Activated CD4-positive, alpha-beta memory T cell treated with anti-CD3 and anti-CD28 coated beads for 36 hours (primary cell): ENCODE measurements at regions not wholly inside any gene's neighbourhood (a gene's known extent, or its start where the extent isn't known, plus 50 kb on each side); places are given as distances from the start of the nearest gene placed in this dataset.
"Not testable (repeated sequence)": the region's sequence is repeated elsewhere in the genome, so short reads cannot be mapped to it uniquely, and the experiment has no call there.

Experiments
- CTCF ChIA-PET: fragments of 350-600 bp; sonication (Branson Sonifier 250); formaldehyde crosslinking; loops from one replicate; lab custom pipeline; 2021; ENCODE audit warnings: antibody characterized with exemption, inconsistent platforms; lab: Charles Lee
- POLR2A ChIA-PET: fragments of 350-600 bp; sonication (Branson Sonifier 250); formaldehyde crosslinking; loops from one replicate; lab custom pipeline; 2021; ENCODE audit warnings: antibody characterized with exemption; lab: Charles Lee
- DNase-seq: peaks from one replicate; pipeline ENCODE4 v3.0.0-alpha.2; 2020
- H3K27ac Mint-ChIP-seq: one replicate; pipeline ENCODE4 v1.8.0; 2021; ENCODE audit warnings: mixed read lengths
- H3K27me3 Mint-ChIP-seq: one replicate; pipeline ENCODE4 v1.8.0; 2021; ENCODE audit warnings: mixed read lengths
- H3K36me3 Mint-ChIP-seq: one replicate; pipeline ENCODE4 v1.8.0; 2021; ENCODE audit warnings: mixed read lengths
- H3K4me1 Mint-ChIP-seq: one replicate; pipeline ENCODE4 v1.8.0; 2021; ENCODE audit warnings: low read depth, mixed read lengths
- H3K4me3 Mint-ChIP-seq: one replicate; pipeline ENCODE4 v1.8.0; 2021; ENCODE audit warnings: mild to moderate bottlenecking, mixed read lengths
- H3K9me3 Mint-ChIP-seq: one replicate; pipeline ENCODE4 v1.8.0; 2021; ENCODE audit warnings: mixed read lengths
- intact Hi-C: fragments of 100-400 bp; cut with micrococcal nuclease; formaldehyde crosslinking; loops from one replicate; pipeline ENCODE4 v1.15.1; 2023

GRCh38 chr2:67760995-67761394, 301.8 kb downstream of the C1D start:
- Mint-ChIP-seq H3K4me1 (no peaks in the 10 kb centered on the region), H3K27me3 (peaks cover 8% of the 10 kb centered on the region), H3K36me3 (no peaks in the 10 kb centered on the region), H3K4me3 (no peak overlapping the region), H3K9me3 (no peaks in the 10 kb centered on the region), H3K27ac (no peak overlapping the region)
- intact Hi-C loops: no loop called here
- ChIA-PET CTCF (no interaction called here), POLR2A (no interaction called here)
- DNase-seq: no peak

GRCh38 chr2:67771380-67771779, 291.4 kb downstream of the C1D start:
- intact Hi-C loops: no loop called here
- CTCF ChIA-PET: no interaction called here
- no peaks in the 10 kb centered on the region for H3K4me1 Mint-ChIP-seq

GRCh38 chr2:67772216-67773170, 290.3 kb downstream of the C1D start:
- H3K36me3 Mint-ChIP-seq: no peaks in the 10 kb centered on the region
- POLR2A ChIA-PET: no interaction called here
- CTCF ChIA-PET: no interaction called here
- peaks cover 3% of the 10 kb centered on the region for H3K27me3 Mint-ChIP-seq
- intact Hi-C loops: no loop called here
- H3K4me3 Mint-ChIP-seq: no peak overlapping the region
- H3K9me3 Mint-ChIP-seq: no peaks in the 10 kb centered on the region
- no peak for DNase-seq
- H3K4me1 Mint-ChIP-seq: no peaks in the 10 kb centered on the region
- H3K27ac Mint-ChIP-seq: no peak overlapping the region

More at GRCh38 chr2:67771380-67771779, 291.4 kb downstream of the C1D start:
- POLR2A ChIA-PET: no interaction called here
- no peak for DNase-seq
- no peak overlapping the region for H3K4me3 Mint-ChIP-seq
- no peaks in the 10 kb centered on the region for H3K36me3 Mint-ChIP-seq
- no peaks in the 10 kb centered on the region for H3K9me3 Mint-ChIP-seq
- H3K27me3 Mint-ChIP-seq: peaks cover 3% of the 10 kb centered on the region
- H3K27ac Mint-ChIP-seq: no peak overlapping the region

- no peak for DNase-seq
- no peaks in the 10 kb centered on the region for H3K9me3 Mint-ChIP-seq
- peaks cover 3% of the 10 kb centered on the region for H3K27me3 Mint-ChIP-seq
- no peaks in the 10 kb centered on the region for H3K36me3 Mint-ChIP-seq
- ChIA-PET CTCF (no interaction called here), POLR2A (no interaction called here)
- H3K27ac Mint-ChIP-seq: no peak overlapping the region
- H3K4me3 Mint-ChIP-seq: no peak overlapping the region
- intact Hi-C loops: no loop called here
- no peaks in the 10 kb centered on the region for H3K4me1 Mint-ChIP-seq
These were observed 289.0 kb downstream of the C1D start for GRCh38 chr2:67773851-67774250.

GRCh38 chr2:67776276-67776675, 286.5 kb downstream of the C1D start:
- POLR2A ChIA-PET: no interaction called here

GRCh38 chr2:67777010-67777409, 285.8 kb downstream of the C1D start:
- ChIA-PET POLR2A (no interaction called here), CTCF (no interaction called here)
- Mint-ChIP-seq H3K4me1 (no peaks in the 10 kb centered on the region), H3K4me3 (no peak overlapping the region), H3K9me3 (no peaks in the 10 kb centered on the region), H3K36me3 (no peaks in the 10 kb centered on the region), H3K27ac (no peak overlapping the region), H3K27me3 (peaks cover 3% of the 10 kb centered on the region)
- no peak for DNase-seq
- intact Hi-C loops: no loop called here

More at GRCh38 chr2:67776276-67776675, 286.5 kb downstream of the C1D start:
- H3K4me1 Mint-ChIP-seq: no peaks in the 10 kb centered on the region
- no peaks in the 10 kb centered on the region for H3K36me3 Mint-ChIP-seq
- no peak for DNase-seq
- H3K9me3 Mint-ChIP-seq: no peaks in the 10 kb centered on the region
- CTCF ChIA-PET: no interaction called here
- intact Hi-C loops: no loop called here
- H3K27ac Mint-ChIP-seq: no peak overlapping the region
- no peak overlapping the region for H3K4me3 Mint-ChIP-seq
- H3K27me3 Mint-ChIP-seq: peaks cover 3% of the 10 kb centered on the region

- H3K27me3 Mint-ChIP-seq: no peaks in the 10 kb centered on the region
- H3K9me3 Mint-ChIP-seq: no peaks in the 10 kb centered on the region
- no peak for DNase-seq
- H3K27ac Mint-ChIP-seq: no peak overlapping the region
- no peaks in the 10 kb centered on the region for H3K36me3 Mint-ChIP-seq
- intact Hi-C loops: no loop called here
- H3K4me3 Mint-ChIP-seq: no peak overlapping the region
- ChIA-PET CTCF (no interaction called here), POLR2A (no interaction called here)
- H3K4me1 Mint-ChIP-seq: no peaks in the 10 kb centered on the region
These were observed 284.9 kb downstream of the C1D start for GRCh38 chr2:67777836-67778429.

- not testable (repeated sequence) for H3K4me3 Mint-ChIP-seq
These were observed 282.0 kb downstream of the C1D start for GRCh38 chr2:67780841-67781240.

GRCh38 chr2:67782443-67782842, 280.4 kb downstream of the C1D start:
- no peak for DNase-seq
- Mint-ChIP-seq H3K9me3 (no peaks in the 10 kb centered on the region), H3K4me1 (no peaks in the 10 kb centered on the region), H3K4me3 (no peak overlapping the region), H3K27me3 (no peaks in the 10 kb centered on the region), H3K27ac (no peak overlapping the region), H3K36me3 (no peaks in the 10 kb centered on the region)
- CTCF ChIA-PET: no interaction called here
- intact Hi-C loops: no loop called here
- POLR2A ChIA-PET: no interaction called here

More at GRCh38 chr2:67780841-67781240, 282.0 kb downstream of the C1D start:
- H3K27ac Mint-ChIP-seq, DNase-seq, CTCF ChIA-PET, H3K36me3 Mint-ChIP-seq, H3K9me3 Mint-ChIP-seq, intact Hi-C loops, POLR2A ChIA-PET, H3K4me1 Mint-ChIP-seq, H3K27me3 Mint-ChIP-seq: not testable (repeated sequence)

GRCh38 chr2:67783026-67783425, 279.8 kb downstream of the C1D start:
- H3K9me3 Mint-ChIP-seq: no peaks in the 10 kb centered on the region
- intact Hi-C loops: no loop called here
- no peak overlapping the region for H3K27ac Mint-ChIP-seq
- POLR2A ChIA-PET: no interaction called here
- CTCF ChIA-PET: no interaction called here
- H3K27me3 Mint-ChIP-seq: no peaks in the 10 kb centered on the region
- H3K36me3 Mint-ChIP-seq: no peaks in the 10 kb centered on the region
- H3K4me3 Mint-ChIP-seq: no peak overlapping the region
- no peaks in the 10 kb centered on the region for H3K4me1 Mint-ChIP-seq
- DNase-seq: no peak

GRCh38 chr2:67790622-67791021, 272.2 kb downstream of the C1D start:
- no peak overlapping the region for H3K4me3 Mint-ChIP-seq
- intact Hi-C loops: no loop called here
- H3K36me3 Mint-ChIP-seq: no peaks in the 10 kb centered on the region
- H3K27me3 Mint-ChIP-seq: no peaks in the 10 kb centered on the region
- H3K9me3 Mint-ChIP-seq: no peaks in the 10 kb centered on the region
- ChIA-PET POLR2A (no interaction called here), CTCF (no interaction called here)
- H3K27ac Mint-ChIP-seq: no peak overlapping the region
- no peaks in the 10 kb centered on the region for H3K4me1 Mint-ChIP-seq
- no peak for DNase-seq

GRCh38 chr2:67792191-67792590, 270.6 kb downstream of the C1D start:
- no peak for DNase-seq
- Mint-ChIP-seq H3K36me3 (no peaks in the 10 kb centered on the region), H3K27ac (no peak overlapping the region), H3K4me3 (no peak overlapping the region), H3K27me3 (no peaks in the 10 kb centered on the region), H3K9me3 (no peaks in the 10 kb centered on the region), H3K4me1 (no peaks in the 10 kb centered on the region)
- CTCF ChIA-PET: no interaction called here
- POLR2A ChIA-PET: no interaction called here
- intact Hi-C loops: no loop called here

GRCh38 chr2:67792681-67793091, 270.1 kb downstream of the C1D start:
- no peaks in the 10 kb centered on the region for H3K9me3 Mint-ChIP-seq
- intact Hi-C loops: no loop called here
- H3K4me3 Mint-ChIP-seq: no peak overlapping the region
- H3K27me3 Mint-ChIP-seq: no peaks in the 10 kb centered on the region
- DNase-seq: no peak
- ChIA-PET POLR2A (no interaction called here), CTCF (no interaction called here)
- H3K4me1 Mint-ChIP-seq: no peaks in the 10 kb centered on the region
- H3K36me3 Mint-ChIP-seq: no peaks in the 10 kb centered on the region
- no peak overlapping the region for H3K27ac Mint-ChIP-seq
